ENCODE measurements at regions not wholly inside any gene's neighbourhood (a gene's known extent, or its start where the extent isn't known, plus 50 kb on each side); places are given as distances from the start of the nearest gene placed in this dataset.
A peak's percentile ranks its signal among the peaks of the same experiment; 100 is the strongest.
"Not testable (repeated sequence)": the region's sequence is repeated elsewhere in the genome, so short reads cannot be mapped to it uniquely, and the experiment has no call there.

- no peak overlapping the region for H3K27ac ChIP-seq
- TF ChIP-seq ZFX (IDR thresholded peaks at IDR 0.05; ENCODE audit: borderline replicate concordance) = no peak
- no peak for TF ChIP-seq CTCF (IDR thresholded peaks at IDR 0.05)
Observed at GRCh38 chr16:54742436-54742835, 188.2 kb upstream of the IRX5 start.

- peak overlapping the region; percentile 44 for H3K27ac ChIP-seq
- no peak for TF ChIP-seq CTCF (IDR thresholded peaks at IDR 0.05)
- no peak for TF ChIP-seq ZFX (IDR thresholded peaks at IDR 0.05; ENCODE audit: borderline replicate concordance)
Observed at GRCh38 chr16:54739381-54739780, 191.3 kb upstream of the IRX5 start.

- no peak overlapping the region for H3K27ac ChIP-seq
- TF ChIP-seq ZFX (IDR thresholded peaks at IDR 0.05; ENCODE audit: borderline replicate concordance) = no peak
- TF ChIP-seq CTCF (IDR thresholded peaks at IDR 0.05) = no peak
Observed at GRCh38 chr16:54734156-54734555, 196.5 kb upstream of the IRX5 start.

- H3K27ac ChIP-seq = not testable (repeated sequence)
Observed at GRCh38 chr16:54727696-54728095, 203.0 kb upstream of the IRX5 start.

GRCh38 chr16:54724346-54724925 lies 206.2 kb upstream of the IRX5 start:
- no peak overlapping the region for H3K27ac ChIP-seq
- TF ChIP-seq CTCF (IDR thresholded peaks at IDR 0.05) (no peak), ZFX (IDR thresholded peaks at IDR 0.05; ENCODE audit: borderline replicate concordance) (no peak)

GRCh38 chr16:54722210-54722676 lies 208.4 kb upstream of the IRX5 start:
- peak overlapping the region; percentile 53 for H3K27ac ChIP-seq
- TF ChIP-seq ZFX (IDR thresholded peaks at IDR 0.05; ENCODE audit: borderline replicate concordance) (no peak), CTCF (IDR thresholded peaks at IDR 0.05) (no peak)

- TF ChIP-seq CTCF (IDR thresholded peaks at IDR 0.05) (no peak), ZFX (IDR thresholded peaks at IDR 0.05; ENCODE audit: borderline replicate concordance) (no peak)
Observed at GRCh38 chr16:54720259-54720658, 210.4 kb upstream of the IRX5 start.

GRCh38 chr16:54719624-54720023 lies 211.0 kb upstream of the IRX5 start:
- no peak for TF ChIP-seq ZFX (IDR thresholded peaks at IDR 0.05; ENCODE audit: borderline replicate concordance)
- no peak for TF ChIP-seq CTCF (IDR thresholded peaks at IDR 0.05)
- H3K27ac ChIP-seq = no peak overlapping the region

More at GRCh38 chr16:54720259-54720658, 210.4 kb upstream of the IRX5 start:
- no peak overlapping the region for H3K27ac ChIP-seq
